Astrocyte of the cerebellum (primary cell): ENCODE measurements at regions not wholly inside any gene's neighbourhood (a gene's known extent, or its start where the extent isn't known, plus 50 kb on each side); places are given as distances from the start of the nearest gene placed in this dataset.

Source experiments
- DNase-seq: peaks from one replicate; pipeline ENCODE4 v3.0.0-alpha.2; 2011; ENCODE audit warnings: low read depth
- H3K4me3 ChIP-seq: 2 replicates; pipeline ENCODE4 v1.5.1; 2011; ENCODE audit warnings: mild to moderate bottlenecking, low read depth, low read length, moderate library complexity
- CTCF ChIP-seq: IDR thresholded peaks from 2 replicates; pipeline ENCODE4 v1.5.1; 2012; ENCODE audit warnings: low read length, low read depth, moderate library complexity, mild to moderate bottlenecking; ENCODE audit errors: missing control alignments
- in situ Hi-C: cut with HindIII; loops from 2 replicates; pipeline ENCODE4 v1.10.0; 2017; ENCODE audit warnings: low sequenced_read_pairs

- DNase-seq: peak; percentile 84
- no peak for TF ChIP-seq CTCF
- in situ Hi-C loops: no loop called here
- H3K4me3 ChIP-seq: no peak overlapping the region
Observed at GRCh38 chr7:17041324-17041723, 159.5 kb upstream of the AGR3 start.

GRCh38 chr7:17042211-17042610, 160.4 kb upstream of the AGR3 start:
- no peak for DNase-seq
- TF ChIP-seq CTCF: no peak
- no peak overlapping the region for H3K4me3 ChIP-seq
- in situ Hi-C loops: no loop called here

- no peak overlapping the region for H3K4me3 ChIP-seq
- in situ Hi-C loops: no loop called here
- DNase-seq: no peak
- TF ChIP-seq CTCF: no peak
Observed at GRCh38 chr7:17043012-17043877, 161.5 kb upstream of the AGR3 start.

GRCh38 chr7:17044396-17044795, 162.6 kb upstream of the AGR3 start:
- in situ Hi-C loops: no loop called here
- no peak for DNase-seq
- no peak for TF ChIP-seq CTCF
- H3K4me3 ChIP-seq: no peak overlapping the region

- no peak overlapping the region for H3K4me3 ChIP-seq
- in situ Hi-C loops: no loop called here
- DNase-seq: no peak
- no peak for TF ChIP-seq CTCF
Observed at GRCh38 chr7:17044861-17045260, 163.1 kb upstream of the AGR3 start.

- no peak overlapping the region for H3K4me3 ChIP-seq
- no peak for TF ChIP-seq CTCF
- in situ Hi-C loops: no loop called here
- DNase-seq: no peak
Observed at GRCh38 chr7:17046259-17046658, 164.5 kb upstream of the AGR3 start.
